GM12878 (cell line): ENCODE measurements at regions not wholly inside any gene's neighbourhood (a gene's known extent, or its start where the extent isn't known, plus 50 kb on each side); places are given as distances from the start of the nearest gene placed in this dataset.

ENCODE experiments used
- ATAC-seq: fragments of 200-7000 bp; cut with Tn5 transposase; 3 replicates; pipeline ENCODE4 v1.9.1; 2020; ENCODE audit warnings: mild to moderate bottlenecking, moderate library complexity
- BruUV-seq: library from RNA; stranded (reverse); fragments of 400-500 nt; replicated peaks from 2 replicates; lab custom pipeline; 2021; lab: Mats Ljungman, UMichigan
- CTCF ChIA-PET: fragments of 300-600 bp; sonication (Branson Sonifier 250); formaldehyde crosslinking; extraction: SDS; loops from one replicate; lab custom pipeline; 2021; ENCODE audit warnings: inconsistent platforms; lab: Yijun Ruan, JAX
- POLR2A ChIA-PET: fragments of 350-600 bp; formaldehyde crosslinking; extraction: SDS; loops from one replicate; lab custom pipeline; 2021; ENCODE audit warnings: inconsistent platforms; lab: Charles Lee
- RAD21 ChIA-PET: fragments of 300-600 bp; sonication (Branson Sonifier 250); formaldehyde crosslinking; loops from one replicate; lab custom pipeline; 2023; ENCODE audit warnings: antibody characterized with exemption; ENCODE audit not compliant: unreplicated experiment; lab: Charles Lee
- SMC1A ChIA-PET: fragments of 300-600 bp; sonication (Branson Sonifier 250); formaldehyde crosslinking; loops from one replicate; lab custom pipeline; 2023; ENCODE audit not compliant: unreplicated experiment, uncharacterized antibody; lab: Charles Lee
- DNase-seq: peaks from one replicate; pipeline ENCODE4 v3.0.0-alpha.2; 2011; ENCODE audit warnings: low read depth, low spot score
- FAIRE-seq: peaks from 3 replicates; lab custom pipeline; 2011; peaks lifted over from hg19 to GRCh38; lab: Jason Lieb, UNC
- H2AFZ ChIP-seq: 2 replicates; pipeline ENCODE4 v1.6.0; 2011; ENCODE audit warnings: low read depth, low read length, control low read depth; ENCODE audit not compliant: control insufficient read depth
- H3K27ac ChIP-seq: 2 replicates; pipeline ENCODE4 v1.5.1; 2011; ENCODE audit warnings: control low read depth; ENCODE audit not compliant: control insufficient read depth, insufficient read depth
- H3K27me3 ChIP-seq, 2 experiments: replicated peaks in 1 of 2; 2 replicates each; pipeline versions ENCODE4 v1.6.0 to v1.6.1; 2011; ENCODE audit warnings: low read length in 1 of 2; ENCODE audit not compliant: control insufficient read depth in 2 of 2, insufficient read depth in 2 of 2
- H3K36me3 ChIP-seq, 2 experiments: 2 replicates each; pipeline ENCODE4 v1.5.1; 2011; ENCODE audit warnings: low read length in 1 of 2; ENCODE audit not compliant: control insufficient read depth in 2 of 2, insufficient read depth in 2 of 2
- H3K4me1 ChIP-seq: 2 replicates; pipeline ENCODE4 v1.6.1; 2011; ENCODE audit warnings: mild to moderate bottlenecking, low read length, moderate library complexity, mixed read lengths; ENCODE audit not compliant: control insufficient read depth, insufficient read depth
- H3K4me2 ChIP-seq: 2 replicates; pipeline ENCODE4 v1.6.0; 2011; ENCODE audit warnings: control low read depth; ENCODE audit not compliant: control insufficient read depth, insufficient read depth
- H3K4me3 ChIP-seq: fragments of 200-600 bp; sonication (generic); 2 replicates; pipeline ENCODE4 v1.5.1; 2016
- H3K79me2 ChIP-seq: 2 replicates; pipeline ENCODE4 v1.6.0; 2011; ENCODE audit warnings: low read length; ENCODE audit not compliant: control insufficient read depth, insufficient read depth
- H3K9ac ChIP-seq: 2 replicates; pipeline ENCODE4 v1.8.0; 2011; ENCODE audit warnings: low read length, control low read depth, mixed read lengths; ENCODE audit not compliant: control insufficient read depth, insufficient read depth
- H3K9me3 ChIP-seq: replicated peaks from 3 replicates; pipeline ENCODE4 v1.5.1; 2011; ENCODE audit warnings: mild to moderate bottlenecking, low read length; ENCODE audit not compliant: control insufficient read depth, insufficient read depth
- H4K20me1 ChIP-seq: 2 replicates; pipeline ENCODE4 v1.6.0; 2011; ENCODE audit not compliant: control insufficient read depth, insufficient read depth
- CREM ChIP-seq: IDR thresholded peaks from 2 replicates; pipeline ENCODE4 v1.6.1; 2014; ENCODE audit warnings: antibody characterized with exemption, low read depth
- RAD51 ChIP-seq: fragments of 450-650 bp; IDR thresholded peaks from 2 replicates; pipeline ENCODE4 v1.6.1; 2016; ENCODE audit warnings: moderate library complexity, mild to moderate bottlenecking, inconsistent platforms
- RB1 ChIP-seq: fragments of 450-650 bp; formaldehyde crosslinking; IDR thresholded peaks from 2 replicates; pipeline ENCODE4 v1.6.1; 2017; ENCODE audit warnings: mild to moderate bottlenecking, borderline replicate concordance
- SIX5 ChIP-seq: IDR thresholded peaks from 2 replicates; pipeline ENCODE4 v1.6.1; 2011; ENCODE audit warnings: mild to moderate bottlenecking, low read depth, low read length, moderate library complexity; ENCODE audit not compliant: severe bottlenecking
- SREBF1 ChIP-seq: IDR thresholded peaks from 2 replicates; pipeline ENCODE4 v1.6.1; 2012; ENCODE audit warnings: mild to moderate bottlenecking, low read length
- TCF7 ChIP-seq: IDR thresholded peaks from 2 replicates; pipeline ENCODE4 v1.6.1; 2014; ENCODE audit warnings: antibody characterized with exemption, borderline replicate concordance
- WGBS: methylation state at CpG from one replicate; pipeline ENCODE4 v1.1.6; 2016; ENCODE audit warnings: low lambda C conversion rate; ENCODE audit not compliant: insufficient replicate concordance, insufficient coverage; ENCODE audit errors: missing lambda C conversion rate; 5-methylcytosine and 5-hydroxymethylcytosine counted together
- in situ Hi-C: fragments of 300-500 bp; cut with MboI; formaldehyde crosslinking; loops from 9 replicates; pipeline ENCODE4 v1.14.3; 2018; ENCODE audit warnings: mixed read lengths
- intact Hi-C: fragments of 100-400 bp; cut with micrococcal nuclease; formaldehyde crosslinking; loops from one replicate; pipeline ENCODE4 v1.14.2; 2022; ENCODE audit not compliant: unreplicated experiment
- TF ChIP-seq, protein P1 (sequence below): IDR thresholded peaks from 2 replicates; pipeline ENCODE4 v1.6.1; 2011; ENCODE audit warnings: borderline replicate concordance, low read depth, mild to moderate bottlenecking, moderate library complexity, low read length; ENCODE audit not compliant: insufficient read depth, poor library complexity, severe bottlenecking
- TF ChIP-seq, protein P2 (sequence below): fragments of 150-350 bp; IDR thresholded peaks from 2 replicates; pipeline ENCODE4 v1.6.1; 2014; ENCODE audit warnings: mild to moderate bottlenecking, low read depth, low read length

DNA sequence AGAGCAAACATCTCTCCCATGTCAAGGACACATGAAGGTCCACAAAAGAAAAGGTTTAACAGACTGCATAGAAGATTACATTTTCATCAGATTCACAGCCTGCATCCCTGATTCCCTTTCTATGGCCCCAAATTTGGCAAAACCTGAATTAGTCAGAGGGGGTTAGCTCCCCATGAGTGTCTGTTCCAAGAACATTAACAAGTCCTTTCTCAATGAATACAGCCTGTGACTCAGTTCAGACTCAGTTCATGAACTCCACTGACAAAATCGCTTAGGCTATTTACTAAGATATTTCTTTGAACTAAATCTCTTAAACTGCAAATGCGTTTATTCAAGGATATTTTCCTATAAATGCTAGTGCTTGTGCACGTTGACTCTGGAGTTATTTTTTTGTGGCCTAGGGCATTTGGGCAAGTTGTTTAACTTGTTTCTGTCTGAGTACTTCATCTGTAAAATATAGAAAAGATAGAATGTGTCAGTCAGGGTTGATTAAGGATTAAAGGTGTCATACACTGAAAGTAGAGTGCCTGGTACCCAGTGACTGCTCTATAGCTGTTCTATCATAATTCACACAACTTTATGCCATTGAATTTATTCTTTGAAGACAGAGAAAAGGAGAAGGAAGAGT, 422.6 kb downstream of the HTR1B start:
- Histone ChIP-seq H3K4me1 (no peaks in the 10 kb centered on the region), H2AFZ (no peak overlapping the region), H3K79me2 (no peaks in the 10 kb centered on the region), H3K27me3 (no peaks in the 10 kb centered on the region), H3K27ac (no peak overlapping the region), H3K4me2 (no peak overlapping the region), H3K9me3 (no peaks in the 10 kb centered on the region), H3K4me3 (no peak overlapping the region), H3K36me3 (no peaks in the 10 kb centered on the region), H3K9ac (no peak overlapping the region), H4K20me1 (no peaks in the 10 kb centered on the region)
- ATAC-seq (no peak), DNase-seq (no peak), FAIRE-seq (no peak)
- 23% methylated on average over 3 of the region's 3 CpGs for WGBS
- ChIA-PET SMC1A (no interaction called here), CTCF (no interaction called here), POLR2A (no interaction called here), RAD21 (no interaction called here)
- no TSS peak for BruUV-seq
- TF ChIP-seq, protein P1, sequence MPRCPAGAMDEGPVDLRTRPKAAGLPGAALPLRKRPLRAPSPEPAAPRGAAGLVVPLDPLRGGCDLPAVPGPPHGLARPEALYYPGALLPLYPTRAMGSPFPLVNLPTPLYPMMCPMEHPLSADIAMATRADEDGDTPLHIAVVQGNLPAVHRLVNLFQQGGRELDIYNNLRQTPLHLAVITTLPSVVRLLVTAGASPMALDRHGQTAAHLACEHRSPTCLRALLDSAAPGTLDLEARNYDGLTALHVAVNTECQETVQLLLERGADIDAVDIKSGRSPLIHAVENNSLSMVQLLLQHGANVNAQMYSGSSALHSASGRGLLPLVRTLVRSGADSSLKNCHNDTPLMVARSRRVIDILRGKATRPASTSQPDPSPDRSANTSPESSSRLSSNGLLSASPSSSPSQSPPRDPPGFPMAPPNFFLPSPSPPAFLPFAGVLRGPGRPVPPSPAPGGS: no peak
- TF ChIP-seq RB1 (no peak), SIX5 (no peak), CREM (no peak), RAD51 (no peak), SREBF1 (no peak), TCF7 (no peak)
- TF ChIP-seq, protein P2, sequence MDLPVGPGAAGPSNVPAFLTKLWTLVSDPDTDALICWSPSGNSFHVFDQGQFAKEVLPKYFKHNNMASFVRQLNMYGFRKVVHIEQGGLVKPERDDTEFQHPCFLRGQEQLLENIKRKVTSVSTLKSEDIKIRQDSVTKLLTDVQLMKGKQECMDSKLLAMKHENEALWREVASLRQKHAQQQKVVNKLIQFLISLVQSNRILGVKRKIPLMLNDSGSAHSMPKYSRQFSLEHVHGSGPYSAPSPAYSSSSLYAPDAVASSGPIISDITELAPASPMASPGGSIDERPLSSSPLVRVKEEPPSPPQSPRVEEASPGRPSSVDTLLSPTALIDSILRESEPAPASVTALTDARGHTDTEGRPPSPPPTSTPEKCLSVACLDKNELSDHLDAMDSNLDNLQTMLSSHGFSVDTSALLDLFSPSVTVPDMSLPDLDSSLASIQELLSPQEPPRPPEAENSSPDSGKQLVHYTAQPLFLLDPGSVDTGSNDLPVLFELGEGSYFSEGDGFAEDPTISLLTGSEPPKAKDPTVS: no peak
- in situ Hi-C loops: no loop called here
- intact Hi-C loops: no loop called here
